ENCODE measurements at regions not wholly inside any gene's neighbourhood (a gene's known extent, or its start where the extent isn't known, plus 50 kb on each side); places are given as distances from the start of the nearest gene placed in this dataset.

GRCh38 chr7:12947465-12947864 is 260.0 kb downstream of the ARL4A start:
- DNase-seq, result no peak

GRCh38 chr7:12949060-12949931 is 261.9 kb downstream of the ARL4A start:
- no peak for DNase-seq

- DNase-seq, result no peak
These were observed 264.0 kb downstream of the ARL4A start for GRCh38 chr7:12951397-12951801.

- DNase-seq, result no peak
These were observed 267.1 kb downstream of the ARL4A start for GRCh38 chr7:12954380-12955033.

- DNase-seq, result no peak
These were observed 270.1 kb downstream of the ARL4A start for GRCh38 chr7:12957487-12957886.

- DNase-seq, result no peak
These were observed 274.6 kb downstream of the ARL4A start for GRCh38 chr7:12961910-12962480.

GRCh38 chr7:12963435-12963834 is 276.0 kb downstream of the ARL4A start:
- no peak for DNase-seq

GRCh38 chr7:12964836-12965235 is 277.4 kb downstream of the ARL4A start:
- no peak for DNase-seq

- no peak for DNase-seq
These were observed 278.3 kb downstream of the ARL4A start for GRCh38 chr7:12965767-12966166.

GRCh38 chr7:12967322-12967721 is 279.9 kb downstream of the ARL4A start:
- no peak for DNase-seq

- DNase-seq, result no peak
These were observed 281.5 kb downstream of the ARL4A start for GRCh38 chr7:12968836-12969422.

- no peak for DNase-seq
These were observed 283.2 kb downstream of the ARL4A start for GRCh38 chr7:12970626-12971025.

- no peak for DNase-seq
These were observed 287.2 kb downstream of the ARL4A start for GRCh38 chr7:12974451-12975166.

GRCh38 chr7:12975412-12975811 is 288.0 kb downstream of the ARL4A start:
- DNase-seq, result no peak

GRCh38 chr7:12979181-12979580 is 291.7 kb downstream of the ARL4A start:
- DNase-seq, result no peak

GRCh38 chr7:12982178-12982577 is 294.7 kb downstream of the ARL4A start:
- no peak for DNase-seq

GRCh38 chr7:12984117-12984516 is 296.7 kb downstream of the ARL4A start:
- DNase-seq, result no peak

- no peak for DNase-seq
These were observed 297.8 kb downstream of the ARL4A start for GRCh38 chr7:12985228-12985627.

GRCh38 chr7:12985752-12986151 is 298.3 kb downstream of the ARL4A start:
- no peak for DNase-seq

- DNase-seq, result no peak
These were observed 299.8 kb downstream of the ARL4A start for GRCh38 chr7:12987238-12987637.

GRCh38 chr7:12990440-12990839 is 303.0 kb downstream of the ARL4A start:
- no peak for DNase-seq

- no peak for DNase-seq
These were observed 305.6 kb downstream of the ARL4A start for GRCh38 chr7:12993025-12993424.

- no peak for DNase-seq
These were observed 308.6 kb downstream of the ARL4A start for GRCh38 chr7:12995912-12996469.
